NT2/D1 (cell line): ENCODE measurements at regions not wholly inside any gene's neighbourhood (a gene's known extent, or its start where the extent isn't known, plus 50 kb on each side); places are given as distances from the start of the nearest gene placed in this dataset.

Experiments
- DNase-seq: peaks from one replicate; pipeline ENCODE4 v3.0.0-alpha.2; 2011; ENCODE audit warnings: low read depth, low spot score
- H3K27me3 ChIP-seq: 2 replicates; pipeline ENCODE4 v1.6.0; 2011; ENCODE audit warnings: mild to moderate bottlenecking; ENCODE audit not compliant: insufficient read length, insufficient read depth
- H3K36me3 ChIP-seq: 2 replicates; pipeline ENCODE4 v1.6.1; 2011; ENCODE audit warnings: mild to moderate bottlenecking, low read length, mixed read lengths; ENCODE audit not compliant: insufficient read depth, insufficient read length
- H3K4me1 ChIP-seq: 2 replicates; pipeline ENCODE4 v1.5.1; 2011; ENCODE audit not compliant: insufficient read depth, insufficient read length
- H3K4me3 ChIP-seq: 2 replicates; pipeline ENCODE4 v1.5.1; 2011; ENCODE audit warnings: low read depth; ENCODE audit not compliant: insufficient read length
- H3K9ac ChIP-seq: 2 replicates; pipeline ENCODE4 v1.6.0; 2011; ENCODE audit warnings: low read depth; ENCODE audit not compliant: insufficient read length
- H3K9me3 ChIP-seq: 2 replicates; pipeline ENCODE4 v1.5.1; 2011; ENCODE audit warnings: mild to moderate bottlenecking, low read length; ENCODE audit not compliant: insufficient read depth
- SUZ12 ChIP-seq: IDR thresholded peaks from 2 replicates; pipeline ENCODE4 v1.6.1; 2011; ENCODE audit not compliant: insufficient read length, insufficient read depth; ENCODE audit errors: extremely low read depth
- YY1 ChIP-seq: IDR thresholded peaks from 2 replicates; pipeline ENCODE4 v1.6.1; 2011; ENCODE audit not compliant: insufficient read length, insufficient read depth
- ZNF274 ChIP-seq: IDR thresholded peaks from 2 replicates; pipeline ENCODE4 v1.6.1; 2011; ENCODE audit warnings: mild to moderate bottlenecking, low read depth, low read length

DNA sequence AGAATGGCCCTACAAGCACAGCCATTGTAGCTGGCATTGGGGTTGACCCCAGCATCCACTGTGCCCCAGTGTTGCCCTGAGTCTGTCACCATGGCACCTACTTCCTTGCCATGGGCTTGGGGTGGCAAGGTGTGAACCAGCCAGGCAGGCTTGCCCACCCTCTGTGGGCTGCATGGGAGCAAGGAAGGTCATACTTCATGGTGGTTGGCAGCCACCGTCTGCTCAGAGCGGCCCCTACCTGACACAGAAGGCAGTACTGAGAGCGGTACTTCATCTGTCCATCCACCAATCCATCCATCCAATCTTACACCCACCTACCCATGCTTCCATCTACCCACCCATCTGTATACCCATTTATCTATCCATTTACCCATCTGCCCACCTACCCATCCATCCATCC is 160.1 kb downstream of the KIF26A start:
- H3K36me3 ChIP-seq: no peaks in the 10 kb centered on the region
- H3K4me3 ChIP-seq: no peak overlapping the region
- DNase-seq: no peak
- peaks cover 19% of the 10 kb centered on the region for H3K4me1 ChIP-seq
- H3K9me3 ChIP-seq: no peaks in the 10 kb centered on the region
- no peak overlapping the region for H3K9ac ChIP-seq
- TF ChIP-seq SUZ12: no peak
- TF ChIP-seq YY1: no peak
- TF ChIP-seq ZNF274: no peak
- no peaks in the 10 kb centered on the region for H3K27me3 ChIP-seq

GRCh38 chr14:104299993-104300761 is 161.8 kb downstream of the KIF26A start:
- no peak for DNase-seq
- Histone ChIP-seq H3K27me3 (no peaks in the 10 kb centered on the region), H3K4me3 (no peak overlapping the region), H3K36me3 (no peaks in the 10 kb centered on the region), H3K9me3 (no peaks in the 10 kb centered on the region), H3K9ac (no peak overlapping the region), H3K4me1 (peaks cover 13% of the 10 kb centered on the region)
- no peak for TF ChIP-seq ZNF274
- no peak for TF ChIP-seq SUZ12
- TF ChIP-seq YY1: no peak

DNA sequence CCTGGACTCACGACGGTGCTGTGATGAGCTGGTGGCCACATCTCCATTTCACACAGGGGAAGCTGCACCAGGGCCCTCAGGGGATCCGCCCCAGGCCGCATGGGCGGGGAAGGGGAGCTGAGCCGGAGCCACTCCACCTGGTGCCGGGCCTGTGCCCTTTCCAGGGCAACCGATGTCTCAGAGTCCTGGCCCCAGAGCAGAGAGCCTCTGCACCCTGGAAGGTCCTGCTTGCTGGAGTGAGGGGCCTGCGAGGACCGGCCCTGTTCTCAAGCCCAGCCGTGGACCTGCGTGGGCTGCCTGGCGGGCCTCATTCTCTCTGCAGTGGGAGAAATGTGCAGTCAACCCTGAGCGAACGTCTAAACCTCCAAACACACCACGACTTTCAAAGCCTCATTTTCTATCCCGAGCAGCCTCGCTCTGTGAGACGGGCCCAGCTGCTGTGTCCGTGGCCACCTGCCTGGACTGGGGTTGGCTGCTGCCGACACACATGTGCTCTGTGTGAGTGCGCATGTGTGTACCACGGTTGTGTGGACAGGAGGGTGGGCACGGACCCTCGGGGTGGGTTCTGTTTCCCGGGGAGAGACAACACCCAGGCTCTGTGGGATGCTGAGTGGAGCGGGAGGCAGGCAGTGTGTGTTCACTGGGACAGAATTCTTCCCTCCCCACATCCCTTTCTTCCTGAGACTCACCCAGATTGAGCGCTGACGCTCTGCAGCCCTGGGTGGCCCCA is 163.5 kb downstream of the KIF26A start:
- Histone ChIP-seq H3K27me3 (no peaks in the 10 kb centered on the region), H3K4me1 (peaks cover 15% of the 10 kb centered on the region), H3K4me3 (no peak overlapping the region), H3K9me3 (no peaks in the 10 kb centered on the region), H3K9ac (no peak overlapping the region), H3K36me3 (no peaks in the 10 kb centered on the region)
- TF ChIP-seq YY1 (no peak), ZNF274 (no peak), SUZ12 (no peak)
- no peak for DNase-seq

- H3K4me1 ChIP-seq: peaks cover 15% of the 10 kb centered on the region
- H3K4me3 ChIP-seq: no peak overlapping the region
- TF ChIP-seq YY1 (no peak), ZNF274 (no peak), SUZ12 (no peak)
- no peak overlapping the region for H3K9ac ChIP-seq
- no peaks in the 10 kb centered on the region for H3K27me3 ChIP-seq
- H3K9me3 ChIP-seq: no peaks in the 10 kb centered on the region; the same call in 1 of the 2 replicates
- no peaks in the 10 kb centered on the region for H3K36me3 ChIP-seq
- DNase-seq: no peak
These were observed 164.5 kb downstream of the KIF26A start for GRCh38 chr14:104302794-104303405.

DNA sequence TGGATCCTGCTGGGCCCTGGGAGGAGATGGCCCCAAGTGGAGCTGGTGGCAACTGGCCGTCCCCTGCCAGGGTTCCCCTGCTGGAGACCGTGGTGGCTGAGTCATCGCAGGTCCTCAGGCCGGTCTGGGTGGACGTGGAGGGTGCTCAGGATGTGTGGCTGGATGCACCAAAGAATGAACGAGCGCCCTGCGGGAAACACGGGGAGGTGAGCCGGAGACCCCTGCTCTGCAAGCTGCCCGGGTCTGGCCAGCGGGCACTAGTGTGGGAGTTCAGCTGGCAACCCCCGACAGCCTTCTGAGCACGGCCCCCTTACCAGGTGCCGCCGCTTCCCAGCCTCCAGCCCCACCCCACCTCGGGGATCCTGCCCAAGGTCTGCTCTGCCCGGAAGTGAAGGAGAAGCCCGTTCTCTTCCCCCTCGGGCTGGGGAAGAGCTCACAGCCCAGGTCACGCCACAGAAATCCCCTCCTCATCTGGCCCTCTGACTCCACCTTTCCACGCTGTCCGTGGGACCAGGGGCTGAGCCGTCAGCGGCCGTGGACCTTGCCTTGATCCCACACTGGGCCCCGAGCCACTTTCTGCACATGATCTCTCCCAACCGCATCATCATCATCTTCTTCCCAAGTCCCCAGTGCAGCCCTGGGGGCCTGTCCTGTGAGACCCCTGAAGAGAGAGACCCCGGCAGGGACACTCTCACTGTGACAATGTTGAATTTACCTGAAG is 165.5 kb downstream of the KIF26A start:
- no peaks in the 10 kb centered on the region for H3K27me3 ChIP-seq
- H3K9ac ChIP-seq: no peak overlapping the region
- no peak for DNase-seq
- H3K4me1 ChIP-seq: peaks cover 15% of the 10 kb centered on the region
- H3K4me3 ChIP-seq: no peak overlapping the region
- no peaks in the 10 kb centered on the region for H3K36me3 ChIP-seq
- TF ChIP-seq SUZ12: no peak
- H3K9me3 ChIP-seq: no peaks in the 10 kb centered on the region; the same call in 1 of the 2 replicates

DNA sequence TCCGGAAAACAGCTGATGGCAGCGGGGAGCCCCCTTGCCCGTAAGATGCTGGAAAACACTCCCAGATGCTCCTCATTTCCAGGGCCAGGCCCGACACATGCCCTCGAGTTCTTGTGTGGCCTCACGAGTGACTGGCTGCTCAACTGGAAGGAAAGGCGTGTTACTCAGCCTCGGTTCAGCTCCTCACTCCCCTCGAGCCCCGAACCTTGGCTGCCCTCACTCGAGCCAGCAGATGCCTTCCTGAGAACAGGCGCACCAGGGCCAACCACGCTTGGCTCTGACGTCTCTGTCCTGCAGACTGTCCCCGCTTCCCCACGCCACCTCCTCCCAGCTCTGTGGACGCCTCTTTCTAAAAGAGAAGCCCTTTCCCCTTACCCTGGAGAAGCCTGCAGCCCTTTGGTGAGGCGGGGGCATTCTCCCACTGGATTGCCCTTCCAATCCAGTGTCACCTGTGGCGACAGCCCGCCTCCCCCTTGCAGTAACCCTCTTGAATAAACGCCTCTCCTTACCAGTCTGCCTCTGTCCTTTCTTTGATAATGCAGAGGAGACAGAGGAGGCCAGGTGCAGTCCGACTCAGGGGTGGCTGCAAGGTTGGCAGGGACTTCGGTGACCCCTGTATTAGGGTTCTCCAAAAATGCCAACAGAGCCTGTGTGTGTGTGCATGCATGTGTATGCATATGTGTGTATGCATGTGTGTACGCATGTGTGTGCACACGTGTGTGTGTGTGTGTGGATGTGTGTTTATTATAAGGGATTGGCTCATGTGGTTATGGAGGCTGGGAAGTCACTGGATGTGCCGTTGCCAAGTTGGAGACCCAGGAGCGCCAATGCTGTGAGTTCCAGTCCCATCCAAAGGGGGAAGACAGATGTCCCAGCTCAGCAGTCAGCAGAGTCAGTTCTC is 166.3 kb downstream of the KIF26A start:
- Histone ChIP-seq H3K27me3 (no peaks in the 10 kb centered on the region), H3K4me1 (peaks cover 15% of the 10 kb centered on the region), H3K36me3 (no peaks in the 10 kb centered on the region), H3K4me3 (no peak overlapping the region), H3K9ac (no peak overlapping the region), H3K9me3 (no peaks in the 10 kb centered on the region; the same call in 1 of the 2 replicates)
- TF ChIP-seq YY1: no peak
- TF ChIP-seq SUZ12: no peak
- TF ChIP-seq ZNF274: no peak
- no peak for DNase-seq
